ENCODE measurements at regions not wholly inside any gene's neighbourhood (a gene's known extent, or its start where the extent isn't known, plus 50 kb on each side); places are given as distances from the start of the nearest gene placed in this dataset.

- TF ChIP-seq CTCF (IDR thresholded peaks at IDR 0.05) (no peak), EP300 (IDR thresholded peaks at IDR 0.05) (no peak), POLR2A (IDR thresholded peaks at IDR 0.05) (no peak), POLR2AphosphoS5 (IDR thresholded peaks at IDR 0.05) (no peak)
These were observed 133.4 kb downstream of the JCAD start for GRCh38 chr10:29925771-29926692.
